Keratinocyte (primary cell): ENCODE measurements at regions not wholly inside any gene's neighbourhood (a gene's known extent, or its start where the extent isn't known, plus 50 kb on each side); places are given as distances from the start of the nearest gene placed in this dataset.

Experiments used
- DNase-seq: peaks from one replicate; pipeline ENCODE4 v3.0.0-alpha.2; 2011; ENCODE audit warnings: low read depth, missing footprints, low spot score
- FAIRE-seq: peaks from 2 replicates; lab custom pipeline; 2011; peaks lifted over from hg19 to GRCh38; lab: Jason Lieb, UNC
- H2AFZ ChIP-seq: 2 replicates; pipeline ENCODE4 v1.6.0; 2012; ENCODE audit warnings: low read length, control low read depth, inconsistent platforms; ENCODE audit not compliant: control insufficient read depth
- H3K27ac ChIP-seq: 2 replicates; pipeline ENCODE4 v1.5.1; 2011; ENCODE audit warnings: low read length; ENCODE audit not compliant: control insufficient read depth, insufficient read depth
- H3K27me3 ChIP-seq: 3 replicates; pipeline ENCODE4 v1.6.0; 2011; ENCODE audit warnings: low read length; ENCODE audit not compliant: control insufficient read depth, insufficient read depth; ENCODE audit errors: extremely low read depth
- H3K36me3 ChIP-seq, 2 experiments: 2 replicates in 1 of 2; 3 replicates in 1 of 2; pipeline ENCODE4 v1.5.1; 2011; ENCODE audit warnings: low read length in 2 of 2, mild to moderate bottlenecking in 1 of 2; ENCODE audit not compliant: control insufficient read depth in 2 of 2, insufficient read depth in 2 of 2; ENCODE audit errors: extremely low read depth in 1 of 2
- H3K4me1 ChIP-seq: 3 replicates; pipeline ENCODE4 v1.5.1; 2011; ENCODE audit warnings: low read length; ENCODE audit not compliant: control insufficient read depth, insufficient read depth; ENCODE audit errors: extremely low read depth
- H3K4me2 ChIP-seq: 3 replicates; pipeline ENCODE4 v1.6.0; 2011; ENCODE audit warnings: low read depth, low read length; ENCODE audit not compliant: control insufficient read depth, insufficient read depth; ENCODE audit errors: extremely low read depth
- H3K4me3 ChIP-seq, 3 experiments: fragments of 200-600 bp in 1 of 3; sonication (generic) in 1 of 3; 2 replicates in 2 of 3; 3 replicates in 1 of 3; pipeline ENCODE4 v1.5.1; 2011 to 2016; ENCODE audit warnings: low read length in 3 of 3, mild to moderate bottlenecking in 3 of 3, control low read depth in 2 of 3, inconsistent platforms in 1 of 3, low read depth in 1 of 3, mixed read lengths in 1 of 3, mixed run types in 1 of 3, moderate library complexity in 1 of 3; ENCODE audit not compliant: control insufficient read depth in 2 of 3, insufficient read depth in 2 of 3; ENCODE audit errors: extremely low read depth in 1 of 3
- H3K79me2 ChIP-seq: 2 replicates; pipeline ENCODE4 v1.6.0; 2012; ENCODE audit warnings: low read length; ENCODE audit not compliant: control insufficient read depth, insufficient read depth
- H3K9ac ChIP-seq: 3 replicates; pipeline ENCODE4 v1.6.0; 2011; ENCODE audit warnings: low read length; ENCODE audit not compliant: control insufficient read depth, insufficient read depth; ENCODE audit errors: extremely low read depth
- H3K9me1 ChIP-seq: 3 replicates; pipeline ENCODE4 v1.6.0; 2011; ENCODE audit warnings: low read length; ENCODE audit not compliant: control insufficient read depth, insufficient read depth; ENCODE audit errors: extremely low read depth
- H3K9me3 ChIP-seq: 2 replicates; pipeline ENCODE4 v1.5.1; 2012; ENCODE audit warnings: low read depth, low read length; ENCODE audit not compliant: control insufficient read depth
- H4K20me1 ChIP-seq: 3 replicates; pipeline ENCODE4 v1.6.0; 2011; ENCODE audit warnings: low read length; ENCODE audit not compliant: control insufficient read depth, insufficient read depth; ENCODE audit errors: extremely low read depth
- CTCF ChIP-seq, 3 experiments: IDR thresholded peaks in 1 of 3; conservative IDR thresholded peaks in 1 of 3; optimal IDR thresholded peaks in 1 of 3; 2 replicates in 2 of 3; 3 replicates in 1 of 3; pipeline versions ENCODE3 to v1.5.1; 2011; ENCODE audit warnings: low read length in 3 of 3, mild to moderate bottlenecking in 3 of 3, moderate library complexity in 2 of 3, control low read depth in 1 of 3, inconsistent platforms in 1 of 3; ENCODE audit not compliant: insufficient read depth in 2 of 3; ENCODE audit errors: extremely low read depth in 1 of 3
- EZH2 ChIP-seq: IDR thresholded peaks from one replicate; pipeline ENCODE4 v1.6.1; 2012; ENCODE audit warnings: inconsistent platforms, mild to moderate bottlenecking, low read length, moderate library complexity
- dilution Hi-C: fragments of 300-500 bp; cut with MboI; formaldehyde crosslinking; loops from one replicate; pipeline ENCODE4 v1.7.0; 2020; ENCODE audit warnings: low sequenced_read_pairs; ENCODE audit not compliant: extremely low pct_ligation_motif_present

GRCh38 chr1:209106861-209107260, 476.7 kb upstream of the CAMK1G start:
- Histone ChIP-seq H3K4me1 (no peaks in the 10 kb centered on the region), H3K27ac (no peak overlapping the region), H3K27me3 (peaks cover 3% of the 10 kb centered on the region), H3K4me2 (no peak overlapping the region), H3K36me3 (no peaks in the 10 kb centered on the region), H3K9me3 (no peaks in the 10 kb centered on the region), H3K9me1 (no peaks in the 10 kb centered on the region), H3K79me2 (no peaks in the 10 kb centered on the region), H3K4me3 (no peak overlapping the region), H3K9ac (no peak overlapping the region), H4K20me1 (no peaks in the 10 kb centered on the region), H2AFZ (no peak overlapping the region)
- dilution Hi-C loops = no loop called here
- DNase-seq (no peak), FAIRE-seq (no peak)
- no peak for TF ChIP-seq CTCF (optimal IDR thresholded peaks at IDR 0.05 in 1 of 3, IDR thresholded peaks at IDR 0.05 in 1 of 3, conservative IDR thresholded peaks at IDR 0.05 in 1 of 3; ENCODE audit: extremely low read depth in 1 of 3, insufficient read depth in 2 of 3, low read length in 3 of 3)
- TF ChIP-seq EZH2 = no peak

- Histone ChIP-seq H3K9ac (no peak overlapping the region), H3K27ac (no peak overlapping the region), H3K27me3 (peaks cover 3% of the 10 kb centered on the region), H3K4me3 (no peak overlapping the region), H2AFZ (no peak overlapping the region), H3K9me3 (no peaks in the 10 kb centered on the region), H3K36me3 (no peaks in the 10 kb centered on the region), H3K79me2 (no peaks in the 10 kb centered on the region), H3K4me2 (no peak overlapping the region), H3K9me1 (no peaks in the 10 kb centered on the region), H4K20me1 (no peaks in the 10 kb centered on the region), H3K4me1 (no peaks in the 10 kb centered on the region)
- DNase-seq (no peak), FAIRE-seq (no peak)
- dilution Hi-C loops = no loop called here
- TF ChIP-seq CTCF (optimal IDR thresholded peaks at IDR 0.05 in 1 of 3, IDR thresholded peaks at IDR 0.05 in 1 of 3, conservative IDR thresholded peaks at IDR 0.05 in 1 of 3; ENCODE audit: extremely low read depth in 1 of 3, insufficient read depth in 2 of 3, low read length in 3 of 3) (no peak), EZH2 (no peak)
These were observed 476.0 kb upstream of the CAMK1G start for GRCh38 chr1:209107535-209107934.
